ENCODE measurements at regions not wholly inside any gene's neighbourhood (a gene's known extent, or its start where the extent isn't known, plus 50 kb on each side); places are given as distances from the start of the nearest gene placed in this dataset.

DNA sequence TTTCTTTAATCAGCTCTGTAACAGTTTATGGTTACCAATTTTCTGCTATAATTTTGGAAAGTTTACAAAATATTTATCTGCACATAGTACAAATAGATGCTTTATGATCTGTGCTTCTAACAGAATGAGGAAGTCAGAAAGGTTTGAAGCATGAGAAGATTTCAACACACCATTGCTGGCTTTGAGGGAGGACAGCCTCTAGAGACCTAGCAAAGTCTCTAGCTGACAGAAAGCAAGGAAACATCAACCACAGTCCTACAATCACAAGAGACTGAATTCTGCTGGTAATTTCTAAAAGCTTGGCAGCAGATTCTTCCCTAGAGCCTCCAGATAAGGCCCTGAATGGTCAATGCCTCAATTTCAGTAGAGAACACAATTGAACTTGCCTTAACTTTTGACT, 750.8 kb upstream of the SLC35B3 start:
- TF ChIP-seq, protein P1, sequence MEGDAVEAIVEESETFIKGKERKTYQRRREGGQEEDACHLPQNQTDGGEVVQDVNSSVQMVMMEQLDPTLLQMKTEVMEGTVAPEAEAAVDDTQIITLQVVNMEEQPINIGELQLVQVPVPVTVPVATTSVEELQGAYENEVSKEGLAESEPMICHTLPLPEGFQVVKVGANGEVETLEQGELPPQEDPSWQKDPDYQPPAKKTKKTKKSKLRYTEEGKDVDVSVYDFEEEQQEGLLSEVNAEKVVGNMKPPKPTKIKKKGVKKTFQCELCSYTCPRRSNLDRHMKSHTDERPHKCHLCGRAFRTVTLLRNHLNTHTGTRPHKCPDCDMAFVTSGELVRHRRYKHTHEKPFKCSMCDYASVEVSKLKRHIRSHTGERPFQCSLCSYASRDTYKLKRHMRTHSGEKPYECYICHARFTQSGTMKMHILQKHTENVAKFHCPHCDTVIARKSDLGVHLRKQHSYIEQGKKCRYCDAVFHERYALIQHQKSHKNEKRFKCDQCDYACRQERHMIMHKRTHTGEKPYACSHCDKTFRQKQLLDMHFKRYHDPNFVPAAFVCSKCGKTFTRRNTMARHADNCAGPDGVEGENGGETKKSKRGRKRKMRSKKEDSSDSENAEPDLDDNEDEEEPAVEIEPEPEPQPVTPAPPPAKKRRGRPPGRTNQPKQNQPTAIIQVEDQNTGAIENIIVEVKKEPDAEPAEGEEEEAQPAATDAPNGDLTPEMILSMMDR (conservative IDR thresholded peaks at IDR 0.05) = no peak

DNA sequence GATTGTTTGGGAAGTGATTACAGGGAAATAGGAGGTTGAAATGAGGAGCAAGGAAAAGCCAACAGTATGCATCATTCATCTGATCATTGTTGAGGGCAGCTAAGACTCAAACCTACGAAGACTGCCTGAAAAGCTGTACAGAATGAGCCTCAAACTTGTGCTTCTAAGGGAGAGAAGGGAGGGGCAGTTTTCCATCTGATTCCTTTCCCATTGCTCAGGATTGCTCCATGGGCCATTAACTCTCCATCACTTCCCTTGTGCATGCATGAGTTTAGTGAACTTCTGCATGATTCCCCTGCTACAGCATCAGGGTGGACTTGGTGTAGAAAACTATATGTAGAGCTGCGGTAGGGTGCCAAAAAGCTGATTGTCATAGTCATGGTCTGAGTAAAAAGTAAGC, 742.7 kb upstream of the SLC35B3 start:
- TF ChIP-seq, protein P1 (conservative IDR thresholded peaks at IDR 0.05) = no peak
- H3K27ac ChIP-seq = no peak overlapping the region; the same call in 1 of the 2 replicates

More for the DNA sequence above, 750.8 kb upstream of the SLC35B3 start:
- no peak overlapping the region for H3K27ac ChIP-seq

DNA sequence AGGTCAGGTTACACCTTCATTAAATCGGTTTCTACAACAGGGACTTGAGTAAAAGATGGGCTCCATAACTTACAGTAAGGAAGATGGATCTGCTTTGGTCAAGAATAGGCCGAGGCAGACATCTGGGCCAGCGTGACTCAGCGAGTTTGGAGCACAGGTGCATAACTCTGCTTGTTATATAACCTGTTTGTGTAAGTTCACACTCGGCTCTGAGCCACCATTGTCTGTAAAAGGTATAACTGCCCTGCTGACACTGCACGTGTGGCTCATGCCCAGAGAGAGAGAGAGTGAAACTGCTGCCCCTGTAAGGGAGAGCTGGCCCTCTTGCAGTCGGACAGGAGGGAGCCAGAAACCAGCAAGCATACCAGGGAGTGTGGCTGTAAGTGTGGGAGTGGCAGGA, 737.9 kb upstream of the SLC35B3 start:
- TF ChIP-seq, protein P1 (conservative IDR thresholded peaks at IDR 0.05) = no peak
- no peak overlapping the region for H3K27ac ChIP-seq

DNA sequence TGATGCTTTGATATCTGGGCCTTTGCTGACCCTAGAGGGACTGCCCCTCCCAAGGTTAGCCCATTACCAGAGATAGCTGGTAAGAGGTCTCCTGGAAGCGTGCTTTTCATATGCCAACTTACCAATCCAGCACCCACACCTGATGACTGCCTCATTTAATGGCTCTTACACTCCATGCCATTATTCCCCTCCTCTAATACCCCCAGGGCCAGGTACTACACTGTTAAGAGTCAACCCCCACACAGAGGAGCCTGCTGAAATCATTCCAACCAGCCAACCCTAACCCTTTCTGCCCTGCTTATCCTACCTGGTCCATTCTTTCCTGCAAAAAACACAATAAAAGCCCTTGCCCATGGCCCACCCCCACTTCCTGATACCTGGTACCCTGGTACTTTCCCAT, 736.8 kb upstream of the SLC35B3 start:
- TF ChIP-seq, protein P1 (conservative IDR thresholded peaks at IDR 0.05) = no peak
- H3K27ac ChIP-seq = no peak overlapping the region

DNA sequence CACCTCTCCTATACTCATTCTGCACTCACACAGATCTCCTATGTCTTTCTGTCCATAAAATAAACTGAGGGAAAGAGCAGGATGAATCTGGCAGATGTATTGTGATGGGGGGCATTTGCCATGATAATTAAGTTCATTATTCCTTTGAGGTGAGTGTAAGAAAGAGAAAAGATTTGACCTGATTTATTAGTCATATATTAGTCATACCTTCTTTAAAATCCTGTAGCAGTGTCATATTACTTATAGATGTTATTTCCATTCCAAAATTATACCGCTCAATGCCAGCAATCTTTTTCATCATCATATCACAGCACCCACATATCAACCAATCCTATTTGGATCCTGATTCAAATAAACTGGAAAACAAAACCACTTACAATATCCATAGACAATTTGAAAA, 733.3 kb upstream of the SLC35B3 start:
- TF ChIP-seq, protein P1 (conservative IDR thresholded peaks at IDR 0.05) = no peak
- no peak overlapping the region for H3K27ac ChIP-seq

DNA sequence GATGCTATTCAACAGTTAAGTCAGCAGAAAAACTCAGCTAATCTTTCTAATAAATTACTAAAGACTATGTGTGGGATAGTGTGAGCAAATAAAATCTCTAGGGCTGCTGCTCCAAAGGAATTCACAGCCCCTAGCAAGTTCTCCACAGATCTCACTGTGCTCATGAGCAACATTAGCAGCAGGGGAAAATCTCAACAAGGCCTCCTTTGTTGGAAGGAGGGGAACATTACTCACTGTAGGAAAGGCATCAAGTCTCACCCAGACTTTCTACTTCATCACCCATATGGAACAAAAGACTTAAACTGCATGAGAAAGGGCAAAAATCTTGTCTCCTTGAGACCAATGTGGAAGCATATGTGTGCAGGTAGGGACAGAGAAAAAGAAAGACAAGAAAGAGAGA, 726.4 kb upstream of the SLC35B3 start:
- TF ChIP-seq, protein P1 (conservative IDR thresholded peaks at IDR 0.05) = no peak

DNA sequence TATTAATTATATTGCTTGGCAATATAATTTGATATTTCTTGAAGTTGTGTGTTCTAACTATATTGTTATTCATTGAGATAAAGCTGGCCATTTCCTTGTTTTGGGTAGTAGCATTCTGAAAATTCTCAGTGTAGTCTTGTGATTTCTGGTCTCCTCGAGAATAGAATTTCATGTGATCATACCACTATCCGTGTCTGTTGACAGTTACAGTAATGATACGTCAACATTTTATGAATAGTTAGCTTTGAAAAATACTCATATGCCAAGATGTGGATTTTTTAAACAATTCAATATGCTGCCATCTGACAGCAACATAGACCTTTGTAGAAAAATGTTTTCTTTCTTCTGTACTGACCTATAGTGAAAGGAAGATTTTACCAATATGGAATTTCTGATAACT, 723.7 kb upstream of the SLC35B3 start:
- TF ChIP-seq, protein P1 (conservative IDR thresholded peaks at IDR 0.05) = no peak
- H3K27ac ChIP-seq = no peak overlapping the region

More for the DNA sequence above, 726.4 kb upstream of the SLC35B3 start:
- no peak overlapping the region for H3K27ac ChIP-seq

DNA sequence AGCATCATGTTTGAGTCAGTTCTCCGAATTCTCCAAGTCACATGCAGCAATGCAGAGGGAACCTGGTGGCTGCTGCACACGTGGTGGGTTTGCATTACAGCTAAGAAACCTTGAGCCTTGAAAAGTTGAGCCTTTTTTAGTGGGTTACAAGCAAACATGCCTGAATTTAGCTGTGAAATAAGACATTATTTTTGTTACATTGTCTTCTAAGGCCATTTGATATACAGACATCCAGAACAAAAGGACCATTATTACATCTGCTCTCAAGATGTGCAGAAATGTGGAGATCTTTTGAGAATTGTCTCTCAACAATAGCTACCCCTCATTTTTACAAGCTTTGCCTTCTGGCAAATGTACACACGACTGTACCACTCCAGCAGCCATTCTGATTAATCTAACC, 720.5 kb upstream of the SLC35B3 start:
- H3K27ac ChIP-seq = no peak overlapping the region
- TF ChIP-seq, protein P1 (conservative IDR thresholded peaks at IDR 0.05) = no peak

Measured in VCaP (cell line).